RWPE1 (cell line): ENCODE measurements at regions not wholly inside any gene's neighbourhood (a gene's known extent, or its start where the extent isn't known, plus 50 kb on each side); places are given as distances from the start of the nearest gene placed in this dataset.

Experiments used
- CTCF ChIA-PET: fragments of 350-600 bp; sonication (Branson Sonifier 250); formaldehyde crosslinking; extraction: SDS; loops from one replicate; lab custom pipeline; 2021; lab: Yijun Ruan, JAX
- POLR2A ChIA-PET: fragments of 400-600 bp; formaldehyde crosslinking; extraction: SDS; loops from one replicate; lab custom pipeline; 2020; ENCODE audit warnings: antibody characterized with exemption; ENCODE audit not compliant: low non-redundant PET; lab: Yijun Ruan, JAX
- DNase-seq: peaks from one replicate; pipeline ENCODE4 v3.0.0; 2012; ENCODE audit warnings: low spot score
- H3K27ac ChIP-seq: fragments of 450-650 bp; 2 replicates; pipeline ENCODE4 v1.5.1; 2017
- CTCF ChIP-seq: fragments of 450-650 bp; conservative IDR thresholded peaks from 2 replicates; pipeline ENCODE4 v1.5.1; 2017; ENCODE audit warnings: low read depth, mild to moderate bottlenecking

- TF ChIP-seq CTCF = no peak
- no peak overlapping the region for H3K27ac ChIP-seq
- ChIA-PET POLR2A (no interaction called here), CTCF (no interaction called here)
- DNase-seq = no peak
These were observed 89.1 kb upstream of the AGR3 start for GRCh38 chr7:16970732-16971482.

GRCh38 chr7:16975712-16976111 lies 93.9 kb upstream of the AGR3 start:
- H3K27ac ChIP-seq = no peak overlapping the region
- ChIA-PET CTCF (interaction anchor here (0.6 kb wide), 1 partner anchor 39 kb away, joined by 3 read pairs; no protein-coding TSS in a partner anchor), POLR2A (no interaction called here)

GRCh38 chr7:16978358-16979244 lies 96.8 kb upstream of the AGR3 start:
- POLR2A ChIA-PET = no interaction called here
- no peak for TF ChIP-seq CTCF
- H3K27ac ChIP-seq = no peak overlapping the region
- CTCF ChIA-PET = interaction anchor here (0.9 to 1.1 kb wide), 2 partner anchors 28 to 52 kb away, joined by 4 to 5 read pairs; no protein-coding TSS in a partner anchor
- peak; percentile 47 for DNase-seq

More at GRCh38 chr7:16975712-16976111, 93.9 kb upstream of the AGR3 start:
- no peak for TF ChIP-seq CTCF
- no peak for DNase-seq

GRCh38 chr7:16980539-16980938 lies 98.8 kb upstream of the AGR3 start:
- ChIA-PET POLR2A (no interaction called here), CTCF (no interaction called here)
- TF ChIP-seq CTCF = no peak
- DNase-seq = no peak
- H3K27ac ChIP-seq = no peak overlapping the region

- peak; percentile 29 for DNase-seq
- ChIA-PET POLR2A (interaction anchor here (0.6 kb wide), 1 partner anchor 241 kb away, joined by 3 read pairs; no protein-coding TSS in a partner anchor), CTCF (interaction anchor here (0.6 to 1.9 kb wide), 18 partner anchors 17 to 810 kb away, joined by 3 to 10 read pairs (median 3); no protein-coding TSS in a partner anchor)
- H3K27ac ChIP-seq = no peak overlapping the region
- TF ChIP-seq CTCF = peak; percentile 100
These were observed 101.0 kb upstream of the AGR3 start for GRCh38 chr7:16982640-16983350.
